ENCODE measurements at regions not wholly inside any gene's neighbourhood (a gene's known extent, or its start where the extent isn't known, plus 50 kb on each side); places are given as distances from the start of the nearest gene placed in this dataset.
A peak's percentile ranks its signal among the peaks of the same experiment; 100 is the strongest.
"Not testable (repeated sequence)": the region's sequence is repeated elsewhere in the genome, so short reads cannot be mapped to it uniquely, and the experiment has no call there.

- FAIRE-seq (peak; percentile 89), DNase-seq (ENCODE audit: low spot score) (peak; percentile 84)
These were observed 179.7 kb upstream of the TSC22D1 start for GRCh38 chr13:44755872-44756271.

GRCh38 chr13:44752164-44752563 lies 176.0 kb upstream of the TSC22D1 start:
- FAIRE-seq: no peak

GRCh38 chr13:44750630-44751029 lies 174.5 kb upstream of the TSC22D1 start:
- FAIRE-seq: no peak

More at GRCh38 chr13:44752164-44752563, 176.0 kb upstream of the TSC22D1 start:
- no peak for DNase-seq (ENCODE audit: low spot score)

GRCh38 chr13:44749906-44750305 lies 173.8 kb upstream of the TSC22D1 start:
- no peak for DNase-seq (ENCODE audit: low spot score)
- FAIRE-seq: no peak

More at GRCh38 chr13:44750630-44751029, 174.5 kb upstream of the TSC22D1 start:
- DNase-seq (ENCODE audit: low spot score): no peak

GRCh38 chr13:44748439-44748838 lies 172.3 kb upstream of the TSC22D1 start:
- DNase-seq (ENCODE audit: low spot score) (no peak), FAIRE-seq (no peak)

- FAIRE-seq (no peak), DNase-seq (ENCODE audit: low spot score) (no peak)
These were observed 171.0 kb upstream of the TSC22D1 start for GRCh38 chr13:44747179-44747578.

GRCh38 chr13:44746690-44747089 lies 170.6 kb upstream of the TSC22D1 start:
- DNase-seq (ENCODE audit: low spot score) (no peak), FAIRE-seq (no peak)

GRCh38 chr13:44744880-44745633 lies 168.9 kb upstream of the TSC22D1 start:
- FAIRE-seq: no peak
- no peak for DNase-seq (ENCODE audit: low spot score)

- no peak for FAIRE-seq
- no peak for DNase-seq (ENCODE audit: low spot score)
These were observed 163.4 kb upstream of the TSC22D1 start for GRCh38 chr13:44739539-44739938.

GRCh38 chr13:44739120-44739519 lies 163.0 kb upstream of the TSC22D1 start:
- DNase-seq (ENCODE audit: low spot score) (no peak), FAIRE-seq (no peak)

- FAIRE-seq (no peak), DNase-seq (ENCODE audit: low spot score) (no peak)
These were observed 162.3 kb upstream of the TSC22D1 start for GRCh38 chr13:44738463-44738862.

GRCh38 chr13:44735806-44736205 lies 159.7 kb upstream of the TSC22D1 start:
- DNase-seq (ENCODE audit: low spot score) (no peak), FAIRE-seq (no peak)

GRCh38 chr13:44734201-44734707 lies 158.1 kb upstream of the TSC22D1 start:
- FAIRE-seq: peak; percentile 33
- peak; percentile 15 for DNase-seq (ENCODE audit: low spot score)

GRCh38 chr13:44732503-44733098 lies 156.5 kb upstream of the TSC22D1 start:
- FAIRE-seq (no peak), DNase-seq (ENCODE audit: low spot score) (no peak)

- FAIRE-seq (no peak), DNase-seq (ENCODE audit: low spot score) (no peak)
These were observed 154.7 kb upstream of the TSC22D1 start for GRCh38 chr13:44730851-44731250.

- FAIRE-seq (no peak), DNase-seq (ENCODE audit: low spot score) (no peak)
These were observed 154.0 kb upstream of the TSC22D1 start for GRCh38 chr13:44730099-44730498.

- FAIRE-seq; DNase-seq (ENCODE audit: low spot score): not testable (repeated sequence)
These were observed 151.5 kb upstream of the TSC22D1 start for GRCh38 chr13:44727591-44727990.

- no peak for DNase-seq (ENCODE audit: low spot score)
- no peak for FAIRE-seq
These were observed 150.6 kb upstream of the TSC22D1 start for GRCh38 chr13:44726778-44727177.

- FAIRE-seq (no peak), DNase-seq (ENCODE audit: low spot score) (no peak)
These were observed 150.1 kb upstream of the TSC22D1 start for GRCh38 chr13:44726214-44726613.

- peak; percentile 98 for FAIRE-seq
- DNase-seq (ENCODE audit: low spot score): peak; percentile 96
These were observed 143.9 kb upstream of the TSC22D1 start for GRCh38 chr13:44719857-44720671.

- DNase-seq (ENCODE audit: low spot score) (no peak), FAIRE-seq (no peak)
These were observed 142.3 kb upstream of the TSC22D1 start for GRCh38 chr13:44718467-44718866.
